ENCODE measurements at regions not wholly inside any gene's neighbourhood (a gene's known extent, or its start where the extent isn't known, plus 50 kb on each side); places are given as distances from the start of the nearest gene placed in this dataset.

GRCh38 chr6:99801805-99802204, 192.2 kb downstream of the MCHR2 start:
- TF ChIP-seq POLR2A (IDR thresholded peaks at IDR 0.05): no peak
- TF ChIP-seq, protein P1, sequence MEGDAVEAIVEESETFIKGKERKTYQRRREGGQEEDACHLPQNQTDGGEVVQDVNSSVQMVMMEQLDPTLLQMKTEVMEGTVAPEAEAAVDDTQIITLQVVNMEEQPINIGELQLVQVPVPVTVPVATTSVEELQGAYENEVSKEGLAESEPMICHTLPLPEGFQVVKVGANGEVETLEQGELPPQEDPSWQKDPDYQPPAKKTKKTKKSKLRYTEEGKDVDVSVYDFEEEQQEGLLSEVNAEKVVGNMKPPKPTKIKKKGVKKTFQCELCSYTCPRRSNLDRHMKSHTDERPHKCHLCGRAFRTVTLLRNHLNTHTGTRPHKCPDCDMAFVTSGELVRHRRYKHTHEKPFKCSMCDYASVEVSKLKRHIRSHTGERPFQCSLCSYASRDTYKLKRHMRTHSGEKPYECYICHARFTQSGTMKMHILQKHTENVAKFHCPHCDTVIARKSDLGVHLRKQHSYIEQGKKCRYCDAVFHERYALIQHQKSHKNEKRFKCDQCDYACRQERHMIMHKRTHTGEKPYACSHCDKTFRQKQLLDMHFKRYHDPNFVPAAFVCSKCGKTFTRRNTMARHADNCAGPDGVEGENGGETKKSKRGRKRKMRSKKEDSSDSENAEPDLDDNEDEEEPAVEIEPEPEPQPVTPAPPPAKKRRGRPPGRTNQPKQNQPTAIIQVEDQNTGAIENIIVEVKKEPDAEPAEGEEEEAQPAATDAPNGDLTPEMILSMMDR (IDR thresholded peaks at IDR 0.05): no peak

Measured in adrenal gland (tissue), 5 donors.